CD4-positive, alpha-beta T cell treated with Interleukin-12 subunit alpha and Interleukin-12 subunit beta, for 1 hour (primary cell): ENCODE measurements at regions not wholly inside any gene's neighbourhood (a gene's known extent, or its start where the extent isn't known, plus 50 kb on each side); places are given as distances from the start of the nearest gene placed in this dataset.

Source experiments
- DNase-seq: peaks from one replicate; pipeline ENCODE4 v3.0.0-alpha.2; 2020

- no peak for DNase-seq
Observed at GRCh38 chr18:77524909-77525308, 275.3 kb downstream of the GALR1 start.

GRCh38 chr18:77526962-77527361, 277.3 kb downstream of the GALR1 start:
- DNase-seq = no peak

GRCh38 chr18:77528872-77529271, 279.2 kb downstream of the GALR1 start:
- DNase-seq = no peak

GRCh38 chr18:77529492-77530176, 280.0 kb downstream of the GALR1 start:
- DNase-seq = no peak

GRCh38 chr18:77530732-77531131, 281.1 kb downstream of the GALR1 start:
- no peak for DNase-seq

- DNase-seq = no peak
Observed at GRCh38 chr18:77539860-77540259, 290.2 kb downstream of the GALR1 start.

- no peak for DNase-seq
Observed at GRCh38 chr18:77544792-77545191, 295.1 kb downstream of the GALR1 start.

- DNase-seq = no peak
Observed at GRCh38 chr18:77547757-77548156, 298.1 kb downstream of the GALR1 start.

- no peak for DNase-seq
Observed at GRCh38 chr18:77548790-77549420, 299.3 kb downstream of the GALR1 start.

- no peak for DNase-seq
Observed at GRCh38 chr18:77550625-77551024, 301.0 kb downstream of the GALR1 start.

- no peak for DNase-seq
Observed at GRCh38 chr18:77551055-77551454, 301.4 kb downstream of the GALR1 start.

- DNase-seq = no peak
Observed at GRCh38 chr18:77552945-77553344, 303.3 kb downstream of the GALR1 start.

GRCh38 chr18:77554061-77554460, 304.4 kb downstream of the GALR1 start:
- no peak for DNase-seq

- DNase-seq = no peak
Observed at GRCh38 chr18:77557046-77557587, 307.5 kb downstream of the GALR1 start.

GRCh38 chr18:77559274-77559910, 309.7 kb downstream of the GALR1 start:
- no peak for DNase-seq

- no peak for DNase-seq
Observed at GRCh38 chr18:77560341-77560992, 310.8 kb downstream of the GALR1 start.

- DNase-seq = no peak
Observed at GRCh38 chr18:77566604-77567003, 317.0 kb downstream of the GALR1 start.

GRCh38 chr18:77567205-77567604, 317.6 kb downstream of the GALR1 start:
- no peak for DNase-seq

- DNase-seq = no peak
Observed at GRCh38 chr18:77571743-77572142, 322.1 kb downstream of the GALR1 start.

GRCh38 chr18:77572537-77572936, 322.9 kb downstream of the GALR1 start:
- DNase-seq = no peak

- no peak for DNase-seq
Observed at GRCh38 chr18:77573571-77573970, 323.9 kb downstream of the GALR1 start.

- DNase-seq = no peak
Observed at GRCh38 chr18:77590943-77591515, 341.4 kb downstream of the GALR1 start.

- DNase-seq = no peak
Observed at GRCh38 chr18:77597726-77598125, 348.1 kb downstream of the GALR1 start.
